22Rv1 (cell line): ENCODE measurements at regions not wholly inside any gene's neighbourhood (a gene's known extent, or its start where the extent isn't known, plus 50 kb on each side); places are given as distances from the start of the nearest gene placed in this dataset.

Experiments
- ZFX ChIP-seq: fragments of 450-650 bp; IDR thresholded peaks from 2 replicates; pipeline ENCODE4 v1.6.1; 2017; ENCODE audit warnings: antibody characterized with exemption, borderline replicate concordance
- TF ChIP-seq, protein P1 (sequence below): fragments of 450-650 bp; IDR thresholded peaks from 2 replicates; pipeline ENCODE4 v1.5.1; 2017; ENCODE audit warnings: mild to moderate bottlenecking

DNA sequence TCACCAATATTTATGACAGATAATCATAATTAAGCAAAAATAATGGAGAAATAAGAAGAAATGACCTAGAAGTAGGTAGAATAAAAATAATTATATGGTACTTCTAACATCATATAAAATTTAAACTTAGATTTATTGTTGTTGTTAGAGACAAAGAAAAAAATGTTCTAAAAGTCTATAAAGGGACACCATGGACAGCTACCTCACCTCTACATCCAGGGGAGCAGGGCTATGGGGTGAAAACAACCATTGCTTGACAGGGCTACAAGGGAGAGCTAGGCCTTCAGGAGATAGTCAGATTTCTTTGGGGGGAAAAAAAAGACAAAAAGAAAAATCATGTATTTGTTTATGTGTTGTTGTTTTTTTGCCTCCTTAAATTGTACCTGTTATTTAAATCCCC lies 841.9 kb downstream of the VGLL3 start:
- TF ChIP-seq, protein P1, sequence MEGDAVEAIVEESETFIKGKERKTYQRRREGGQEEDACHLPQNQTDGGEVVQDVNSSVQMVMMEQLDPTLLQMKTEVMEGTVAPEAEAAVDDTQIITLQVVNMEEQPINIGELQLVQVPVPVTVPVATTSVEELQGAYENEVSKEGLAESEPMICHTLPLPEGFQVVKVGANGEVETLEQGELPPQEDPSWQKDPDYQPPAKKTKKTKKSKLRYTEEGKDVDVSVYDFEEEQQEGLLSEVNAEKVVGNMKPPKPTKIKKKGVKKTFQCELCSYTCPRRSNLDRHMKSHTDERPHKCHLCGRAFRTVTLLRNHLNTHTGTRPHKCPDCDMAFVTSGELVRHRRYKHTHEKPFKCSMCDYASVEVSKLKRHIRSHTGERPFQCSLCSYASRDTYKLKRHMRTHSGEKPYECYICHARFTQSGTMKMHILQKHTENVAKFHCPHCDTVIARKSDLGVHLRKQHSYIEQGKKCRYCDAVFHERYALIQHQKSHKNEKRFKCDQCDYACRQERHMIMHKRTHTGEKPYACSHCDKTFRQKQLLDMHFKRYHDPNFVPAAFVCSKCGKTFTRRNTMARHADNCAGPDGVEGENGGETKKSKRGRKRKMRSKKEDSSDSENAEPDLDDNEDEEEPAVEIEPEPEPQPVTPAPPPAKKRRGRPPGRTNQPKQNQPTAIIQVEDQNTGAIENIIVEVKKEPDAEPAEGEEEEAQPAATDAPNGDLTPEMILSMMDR = no peak
- TF ChIP-seq ZFX = no peak
